BLaER1 treated with 17β-estradiol and CSF1 and Interleukin-3, amounts not matched to agents 10 nM and 100 nM (cell line): ENCODE measurements at regions not wholly inside any gene's neighbourhood (a gene's known extent, or its start where the extent isn't known, plus 50 kb on each side); places are given as distances from the start of the nearest gene placed in this dataset.

Experiments
- H3K27ac ChIP-seq, 11 experiments: shearing (Covaris generic); formaldehyde crosslinking; 2 replicates each; pipeline ENCODE4 v1.8.1; 2022
- H3K27me3 ChIP-seq, 11 experiments: shearing (Covaris generic); formaldehyde crosslinking; 2 replicates each; pipeline ENCODE4 v1.8.1; 2022
- H3K36me3 ChIP-seq, 11 experiments: shearing (Covaris generic); formaldehyde crosslinking; 2 replicates each; pipeline ENCODE4 v1.8.1; 2022
- H3K4me1 ChIP-seq, 10 experiments: shearing (Covaris generic); formaldehyde crosslinking; 2 replicates each; pipeline ENCODE4 v1.8.1; 2022
- H3K4me2 ChIP-seq, 11 experiments: shearing (Covaris generic); formaldehyde crosslinking; 2 replicates each; pipeline ENCODE4 v1.8.1; 2022
- H3K4me3 ChIP-seq, 10 experiments: shearing (Covaris generic); formaldehyde crosslinking; 2 replicates each; pipeline ENCODE4 v1.8.1; 2022
- H3K9ac ChIP-seq, 11 experiments: shearing (Covaris generic); formaldehyde crosslinking; 2 replicates each; pipeline ENCODE4 v1.8.1; 2022
- H3K9me3 ChIP-seq, 11 experiments: shearing (Covaris generic); formaldehyde crosslinking; replicated peaks in 1 of 11; 2 replicates each; pipeline ENCODE4 v1.8.1; 2022
- H4K20me1 ChIP-seq, 11 experiments: shearing (Covaris generic); formaldehyde crosslinking; 2 replicates each; pipeline ENCODE4 v1.8.1; 2022
- Cebpa-rat ChIP-seq, 11 experiments: shearing (Covaris generic); IDR thresholded peaks; 2 replicates each; pipeline ENCODE4 v1.8.1; 2022

GRCh38 chr12:69061574-69061973 is 128.6 kb upstream of the CPM start:
- H3K9me3 ChIP-seq: no peaks in the 10 kb centered on the region
- H3K4me3 ChIP-seq: no peak overlapping the region
- peaks cover 0 to 68% (median 0%) of the 10 kb centered on the region in 10 experiments; a peak in 7 of 20 replicates for H3K4me1 ChIP-seq
- H4K20me1 ChIP-seq: no peaks in the 10 kb centered on the region
- peak overlapping the region in 2 of 11 experiments; percentile 67 to 86; a peak in 4 of 22 replicates for H3K4me2 ChIP-seq
- H3K36me3 ChIP-seq: no peaks in the 10 kb centered on the region
- H3K27ac ChIP-seq: peak overlapping the region in 2 of 11 experiments; percentile 75; a peak in 3 of 22 replicates
- no peak overlapping the region; a peak in 1 of 22 replicates for H3K9ac ChIP-seq
- H3K27me3 ChIP-seq: no peaks in the 10 kb centered on the region
- TF ChIP-seq Cebpa-rat (IDR thresholded peaks at IDR 0.05): no peak

GRCh38 chr12:69062621-69063237 is 129.8 kb upstream of the CPM start:
- Histone ChIP-seq H3K27ac (peak overlapping the region in 3 of 11 experiments; percentile 55 to 75 (median 75); a peak in 5 of 22 replicates), H3K4me3 (no peak overlapping the region), H3K4me2 (peak overlapping the region in 3 of 11 experiments; percentile 18 to 86 (median 67); a peak in 4 of 22 replicates), H4K20me1 (no peaks in the 10 kb centered on the region), H3K9ac (peak overlapping the region in 2 of 11 experiments; percentile 29 to 63; a peak in 2 of 22 replicates), H3K36me3 (no peaks in the 10 kb centered on the region), H3K27me3 (no peaks in the 10 kb centered on the region), H3K9me3 (no peaks in the 10 kb centered on the region), H3K4me1 (peaks cover 0 to 57% (median 0%) of the 10 kb centered on the region in 10 experiments; a peak in 7 of 20 replicates)
- TF ChIP-seq Cebpa-rat (IDR thresholded peaks at IDR 0.05): no peak

DNA sequence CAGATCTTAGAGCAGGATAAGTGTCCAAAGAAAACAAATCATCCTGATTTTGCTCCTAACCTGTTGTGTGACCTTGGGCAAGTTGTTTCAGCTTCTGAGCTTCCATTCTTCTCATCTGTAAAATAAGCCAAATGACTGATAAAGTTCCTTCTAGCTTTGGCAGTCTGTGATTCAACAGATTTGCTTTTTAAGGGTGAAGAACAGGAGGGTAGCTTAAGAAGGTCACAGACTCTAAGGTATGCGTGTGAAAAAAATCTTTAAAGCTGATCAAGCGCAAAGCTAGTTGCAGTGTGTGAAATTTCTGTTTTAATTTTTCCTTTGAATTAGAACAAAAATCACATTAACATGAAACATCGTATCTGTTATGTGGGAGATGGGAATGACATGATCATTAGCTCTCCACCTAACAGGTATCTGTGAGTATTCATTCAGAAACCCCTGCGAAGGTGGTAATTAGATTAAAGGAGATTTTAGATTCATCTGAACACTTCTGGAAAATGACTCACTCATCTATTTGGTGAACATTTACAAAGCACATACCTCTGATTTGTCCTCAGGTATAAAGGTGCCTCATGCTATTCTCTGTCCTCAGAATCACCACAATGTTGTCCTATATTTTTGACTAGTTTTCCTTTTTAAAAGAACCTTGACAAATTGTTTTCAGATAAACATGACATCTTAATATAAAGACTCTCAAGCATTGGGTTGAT is 131.9 kb upstream of the CPM start:
- no peak overlapping the region for H3K4me2 ChIP-seq

DNA sequence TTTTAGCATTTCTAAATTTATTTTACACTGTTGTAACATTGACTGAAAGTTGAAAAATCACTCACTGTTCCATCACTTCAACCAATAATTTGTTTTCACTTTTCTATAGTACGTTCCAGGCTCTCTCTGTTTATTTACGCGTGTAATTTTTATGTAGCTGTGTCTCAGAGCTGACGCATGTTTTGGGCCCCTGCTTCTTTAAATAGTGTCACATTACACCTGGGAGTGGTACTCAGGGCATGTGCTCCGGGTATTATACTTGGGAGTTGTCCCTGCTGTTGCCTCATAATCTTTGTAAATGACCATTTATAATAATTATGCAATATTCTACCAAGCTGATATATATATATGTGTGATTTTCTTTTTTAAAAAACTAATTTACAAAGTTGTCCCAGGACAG is 132.8 kb upstream of the CPM start:
- Histone ChIP-seq H4K20me1 (no peaks in the 10 kb centered on the region), H3K36me3 (no peaks in the 10 kb centered on the region), H3K4me2 (no peak overlapping the region)

More for the DNA sequence above, 131.9 kb upstream of the CPM start:
- no peak overlapping the region for H3K9ac ChIP-seq
- no peaks in the 10 kb centered on the region for H3K27me3 ChIP-seq
- no peaks in the 10 kb centered on the region for H3K9me3 ChIP-seq
- no peak overlapping the region for H3K27ac ChIP-seq
- no peaks in the 10 kb centered on the region for H4K20me1 ChIP-seq
- H3K4me1 ChIP-seq: peaks cover 0 to 51% (median 0%) of the 10 kb centered on the region in 10 experiments; a peak in 7 of 20 replicates
- TF ChIP-seq Cebpa-rat (IDR thresholded peaks at IDR 0.05): no peak
- H3K36me3 ChIP-seq: no peaks in the 10 kb centered on the region
- H3K4me3 ChIP-seq: no peak overlapping the region

GRCh38 chr12:69066492-69067373 is 133.8 kb upstream of the CPM start:
- no peaks in the 10 kb centered on the region for H3K36me3 ChIP-seq
- H3K27ac ChIP-seq: no peak overlapping the region
- H3K4me2 ChIP-seq: peak overlapping the region in 2 of 11 experiments; percentile 4 to 27; a peak in 3 of 22 replicates
- H3K9ac ChIP-seq: no peak overlapping the region
- no peaks in the 10 kb centered on the region for H3K27me3 ChIP-seq
- no peaks in the 10 kb centered on the region for H4K20me1 ChIP-seq
- H3K4me3 ChIP-seq: no peak overlapping the region
- no peaks in the 10 kb centered on the region for H3K9me3 ChIP-seq
- TF ChIP-seq Cebpa-rat (IDR thresholded peaks at IDR 0.05): peak in 2 of 11 experiments; percentile 32 to 43; a peak in 2 of 22 replicates
- peaks cover 7 to 46% (median 12%) of the 10 kb centered on the region in 10 experiments for H3K4me1 ChIP-seq

More for the DNA sequence above, 132.8 kb upstream of the CPM start:
- Histone ChIP-seq H3K27ac (no peak overlapping the region), H3K27me3 (no peaks in the 10 kb centered on the region), H3K9me3 (no peaks in the 10 kb centered on the region), H3K9ac (no peak overlapping the region), H3K4me3 (no peak overlapping the region), H3K4me1 (peaks cover 4 to 52% (median 8%) of the 10 kb centered on the region in 10 experiments)
- TF ChIP-seq Cebpa-rat (IDR thresholded peaks at IDR 0.05): no peak

DNA sequence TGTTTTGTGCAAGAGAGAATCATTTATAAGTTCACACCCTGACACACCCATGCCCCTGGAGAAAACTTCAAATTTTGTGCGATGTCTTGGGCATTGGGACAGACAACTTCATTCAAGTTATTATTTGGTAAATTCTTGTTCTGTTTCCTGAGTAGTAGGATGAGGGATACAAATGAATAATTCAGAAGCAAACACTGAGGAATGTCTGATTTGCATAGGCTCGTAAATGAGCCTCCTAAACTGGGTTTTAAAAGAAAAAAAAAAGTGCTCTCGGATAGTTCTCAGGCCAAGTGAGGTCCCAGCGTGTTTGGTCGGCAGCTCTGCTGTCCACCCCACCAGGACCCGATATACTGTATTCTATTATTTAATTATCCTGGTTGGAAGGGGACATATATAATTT is 134.7 kb upstream of the CPM start:
- H3K4me2 ChIP-seq: peak overlapping the region in 1 of 11 experiments; percentile 58; a peak in 1 of 22 replicates
- no peak overlapping the region for H3K9ac ChIP-seq
- no peaks in the 10 kb centered on the region for H3K9me3 ChIP-seq
- H3K27me3 ChIP-seq: no peaks in the 10 kb centered on the region
- H4K20me1 ChIP-seq: no peaks in the 10 kb centered on the region
- H3K4me3 ChIP-seq: no peak overlapping the region
- H3K27ac ChIP-seq: no peak overlapping the region
- peaks cover 7 to 36% (median 12%) of the 10 kb centered on the region in 10 experiments for H3K4me1 ChIP-seq
- no peaks in the 10 kb centered on the region for H3K36me3 ChIP-seq
- TF ChIP-seq Cebpa-rat (IDR thresholded peaks at IDR 0.05): no peak

DNA sequence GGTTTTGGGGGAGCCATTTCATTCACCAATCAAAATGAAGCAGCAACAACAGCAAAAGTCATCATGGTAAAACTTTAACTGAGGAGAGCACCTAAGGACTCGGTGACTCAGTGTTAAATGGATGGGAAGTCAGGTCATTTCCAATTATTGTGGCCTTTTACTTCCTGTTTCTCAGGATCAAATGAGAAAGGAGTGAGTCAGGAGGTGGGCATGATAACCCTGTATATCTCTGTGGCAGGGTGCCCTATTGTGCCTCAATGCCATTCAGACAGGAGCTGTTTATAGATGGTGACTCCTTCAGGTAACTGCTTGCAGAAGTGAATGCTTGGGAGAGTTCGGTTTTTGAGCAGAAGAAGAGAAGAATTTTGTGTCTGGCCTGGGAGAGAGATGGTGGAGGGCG is 135.5 kb upstream of the CPM start:
- H3K36me3 ChIP-seq: no peaks in the 10 kb centered on the region
- H3K27me3 ChIP-seq: no peaks in the 10 kb centered on the region
- H3K4me2 ChIP-seq: peak overlapping the region in 2 of 11 experiments; percentile 35 to 58; a peak in 4 of 22 replicates
- TF ChIP-seq Cebpa-rat (IDR thresholded peaks at IDR 0.05): no peak
- H4K20me1 ChIP-seq: no peaks in the 10 kb centered on the region
- H3K4me1 ChIP-seq: peaks cover 7 to 29% (median 12%) of the 10 kb centered on the region in 10 experiments
- no peak overlapping the region for H3K9ac ChIP-seq
- no peak overlapping the region for H3K27ac ChIP-seq
- no peak overlapping the region for H3K4me3 ChIP-seq
- no peaks in the 10 kb centered on the region for H3K9me3 ChIP-seq

GRCh38 chr12:69069479-69069878 is 136.5 kb upstream of the CPM start:
- Histone ChIP-seq H3K9me3 (no peaks in the 10 kb centered on the region), H4K20me1 (no peaks in the 10 kb centered on the region), H3K4me2 (no peak overlapping the region), H3K4me1 (peaks cover 7 to 28% (median 12%) of the 10 kb centered on the region in 10 experiments), H3K27ac (no peak overlapping the region), H3K4me3 (no peak overlapping the region), H3K9ac (no peak overlapping the region), H3K36me3 (no peaks in the 10 kb centered on the region), H3K27me3 (no peaks in the 10 kb centered on the region)
- TF ChIP-seq Cebpa-rat (IDR thresholded peaks at IDR 0.05): no peak
